Activated T-helper 1 cell treated with anti-CD3 and anti-CD28 coated beads, Interleukin-12 subunit alpha, Interleukin-12 subunit beta, Interleukin-2, Interleukin-4 antibody, amounts not matched to agents 30 ng/mL and 10 ng/mL and 1 ng/mL, durations not matched to agents 14 hours and 24 hours and 36 hours (primary cell): ENCODE measurements at regions not wholly inside any gene's neighbourhood (a gene's known extent, or its start where the extent isn't known, plus 50 kb on each side); places are given as distances from the start of the nearest gene placed in this dataset.

Experiments
- DNase-seq: peaks from one replicate; pipeline ENCODE4 v3.0.0; 2021; ENCODE audit warnings: low spot score
- H3K27ac Mint-ChIP-seq: one replicate; pipeline ENCODE4 v1.8.0; 2021; ENCODE audit warnings: mild to moderate bottlenecking, mixed read lengths
- H3K27me3 Mint-ChIP-seq: one replicate; pipeline ENCODE4 v1.8.0; 2022; ENCODE audit warnings: mild to moderate bottlenecking, moderate library complexity, mixed read lengths; ENCODE audit not compliant: insufficient read depth
- H3K36me3 Mint-ChIP-seq: one replicate; pipeline ENCODE4 v1.8.0; 2021; ENCODE audit warnings: low read depth, mixed read lengths
- H3K4me1 Mint-ChIP-seq: one replicate; pipeline ENCODE4 v1.8.0; 2021; ENCODE audit warnings: low read depth, mixed read lengths
- H3K4me3 Mint-ChIP-seq: one replicate; pipeline ENCODE4 v1.8.0; 2021; ENCODE audit warnings: mild to moderate bottlenecking, moderate library complexity, mixed read lengths
- H3K9me3 Mint-ChIP-seq: one replicate; pipeline ENCODE4 v1.8.0; 2021; ENCODE audit warnings: mixed read lengths
- intact Hi-C: fragments of 100-400 bp; cut with micrococcal nuclease; formaldehyde crosslinking; loops from one replicate; pipeline ENCODE4 v1.15.1; 2024

GRCh38 chr2:190820416-190820815 lies 60.2 kb upstream of the GLS start:
- intact Hi-C loops = no loop called here
- H3K27me3 Mint-ChIP-seq = no peaks in the 10 kb centered on the region
- H3K36me3 Mint-ChIP-seq = no peaks in the 10 kb centered on the region
- no peak overlapping the region for H3K4me3 Mint-ChIP-seq
- H3K9me3 Mint-ChIP-seq = peaks cover 12% of the 10 kb centered on the region
- no peak overlapping the region for H3K27ac Mint-ChIP-seq
- no peaks in the 10 kb centered on the region for H3K4me1 Mint-ChIP-seq
- DNase-seq = no peak

- Mint-ChIP-seq H3K36me3 (no peaks in the 10 kb centered on the region), H3K27ac (no peak overlapping the region), H3K27me3 (no peaks in the 10 kb centered on the region), H3K4me3 (no peak overlapping the region), H3K9me3 (peaks cover 5% of the 10 kb centered on the region), H3K4me1 (no peaks in the 10 kb centered on the region)
- DNase-seq = no peak
- intact Hi-C loops = no loop called here
Measured at GRCh38 chr2:190822043-190822442, 58.6 kb upstream of the GLS start.

- no peak for DNase-seq
- H3K9me3 Mint-ChIP-seq = peaks cover 7% of the 10 kb centered on the region
- no peak overlapping the region for H3K4me3 Mint-ChIP-seq
- H3K4me1 Mint-ChIP-seq = no peaks in the 10 kb centered on the region
- peaks cover 3% of the 10 kb centered on the region for H3K27me3 Mint-ChIP-seq
- intact Hi-C loops = no loop called here
- no peaks in the 10 kb centered on the region for H3K36me3 Mint-ChIP-seq
- H3K27ac Mint-ChIP-seq = no peak overlapping the region
Measured at GRCh38 chr2:190827720-190828119, 52.9 kb upstream of the GLS start.

- Mint-ChIP-seq H3K36me3 (no peaks in the 10 kb centered on the region), H3K4me3 (no peak overlapping the region), H3K9me3 (peaks cover 7% of the 10 kb centered on the region), H3K27ac (no peak overlapping the region), H3K27me3 (peaks cover 5% of the 10 kb centered on the region), H3K4me1 (no peaks in the 10 kb centered on the region)
- DNase-seq = no peak
- intact Hi-C loops = no loop called here
Measured at GRCh38 chr2:190829642-190830041, 51.0 kb upstream of the GLS start.
